Lung (tissue), 11 donors: ENCODE measurements at regions not wholly inside any gene's neighbourhood (a gene's known extent, or its start where the extent isn't known, plus 50 kb on each side); places are given as distances from the start of the nearest gene placed in this dataset.

Source experiments
- ATAC-seq: fragments of 200-7000 bp; cut with Tn5 transposase; one replicate; pipeline ENCODE4 v1.9.1; 2020; ENCODE audit warnings: moderate number of reproducible peaks; ENCODE audit not compliant: insufficient read depth, low FRiP score
- DNase-seq, 3 donors: peaks; one replicate each; pipeline ENCODE4 v3.0.0-alpha.2; 2013 to 2017
- H3K27ac ChIP-seq, 2 donors: one replicate each; pipeline ENCODE4 v1.5.1; 2013; ENCODE audit warnings: mild to moderate bottlenecking in 2 of 2, moderate library complexity in 2 of 2, control low read depth in 1 of 2, inconsistent platforms in 1 of 2, low read depth in 1 of 2, low read length in 1 of 2
- H3K27me3 ChIP-seq, 3 donors: one replicate each; pipeline ENCODE4 v1.5.1; 2013; ENCODE audit warnings: low read length in 2 of 3; ENCODE audit not compliant: control insufficient read depth in 3 of 3, insufficient read depth in 3 of 3
- H3K36me3 ChIP-seq, 4 donors: one replicate each; pipeline ENCODE4 v1.5.1; 2013; ENCODE audit warnings: low read length in 4 of 4, mild to moderate bottlenecking in 1 of 4, moderate library complexity in 1 of 4; ENCODE audit not compliant: control insufficient read depth in 4 of 4, insufficient read depth in 4 of 4
- H3K4me1 ChIP-seq, 5 donors: one replicate each; pipeline ENCODE4 v1.5.1; 2013; ENCODE audit warnings: low read length in 5 of 5, mild to moderate bottlenecking in 2 of 5, moderate library complexity in 1 of 5; ENCODE audit not compliant: control insufficient read depth in 5 of 5, insufficient read depth in 5 of 5
- H3K4me3 ChIP-seq: one replicate; pipeline ENCODE4 v1.5.1; 2013; ENCODE audit warnings: mild to moderate bottlenecking, control low read depth, moderate library complexity
- H3K9ac ChIP-seq, 2 donors: one replicate each; pipeline ENCODE4 v1.5.1; 2013; ENCODE audit warnings: low read length in 2 of 2, control low read depth in 1 of 2; ENCODE audit not compliant: insufficient read depth in 1 of 2
- H3K9me3 ChIP-seq, 4 donors: one replicate each; pipeline ENCODE4 v1.5.1; 2013; ENCODE audit warnings: low read length in 3 of 4, mild to moderate bottlenecking in 1 of 4, moderate library complexity in 1 of 4; ENCODE audit not compliant: control insufficient read depth in 4 of 4, insufficient read depth in 3 of 4
- WGBS, 2 donors: extraction: QIAGEN DNeasy Blood & Tissue Kit; methylation state at CpG; one replicate each; pipeline ENCODE4 v1.1.7; 2013; 5-methylcytosine and 5-hydroxymethylcytosine counted together
- TF ChIP-seq, protein P1 (sequence below): IDR thresholded peaks from 2 replicates; pipeline ENCODE4 v1.5.1; 2012; ENCODE audit warnings: mild to moderate bottlenecking; ENCODE audit errors: control extremely low read depth, extremely low read depth
- donor health status: control.
- donor health status: control.
- donor health status: Bipolar disorder and iron deficiency.
- donor health status: healthy.
- donor health status: DM: yes; HTN: yes; CAD: no.

DNA sequence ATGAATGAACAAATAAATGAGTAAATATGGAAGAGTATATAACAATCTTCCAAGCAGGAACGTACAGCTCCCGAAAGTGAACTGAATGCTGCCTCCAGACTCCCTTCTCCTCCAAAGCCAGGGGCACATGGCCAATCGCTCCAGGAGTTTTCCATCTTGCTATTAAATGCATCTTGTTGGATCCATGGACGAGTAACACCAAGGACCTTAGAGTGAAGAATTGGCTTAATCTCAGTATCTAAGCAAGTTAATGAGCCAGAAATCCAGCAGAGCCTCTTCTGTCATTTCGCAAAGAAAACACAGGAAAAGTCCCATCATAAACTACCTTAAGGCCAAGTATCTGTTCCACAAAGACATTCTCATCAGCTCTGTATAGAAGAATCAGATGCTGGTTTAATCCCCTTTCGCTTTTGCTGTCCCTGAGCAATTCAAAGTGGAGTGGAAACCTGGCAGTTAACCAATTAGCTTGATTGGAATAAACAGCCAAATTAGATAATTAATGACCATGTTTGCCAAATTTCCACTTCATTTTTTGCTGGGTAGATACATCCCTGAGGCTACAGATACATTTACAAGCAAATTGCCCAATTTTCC lies 116.0 kb downstream of the MIS18A start:
- Histone ChIP-seq H3K4me1 (peaks cover 0 to 6% (median 0%) of the 10 kb centered on the region in 5 donors), H3K4me3 (no peak overlapping the region), H3K36me3 (no peaks in the 10 kb centered on the region), H3K9me3 (peaks cover 0 to 2% (median under 1%) of the 10 kb centered on the region in 4 donors), H3K27me3 (no peaks in the 10 kb centered on the region), H3K9ac (no peak overlapping the region), H3K27ac (no peak overlapping the region)
- no peak for ATAC-seq
- 72 to 86% methylated on average over 6 of the region's 6 CpGs for WGBS, 2 donors
- TF ChIP-seq, protein P1, sequence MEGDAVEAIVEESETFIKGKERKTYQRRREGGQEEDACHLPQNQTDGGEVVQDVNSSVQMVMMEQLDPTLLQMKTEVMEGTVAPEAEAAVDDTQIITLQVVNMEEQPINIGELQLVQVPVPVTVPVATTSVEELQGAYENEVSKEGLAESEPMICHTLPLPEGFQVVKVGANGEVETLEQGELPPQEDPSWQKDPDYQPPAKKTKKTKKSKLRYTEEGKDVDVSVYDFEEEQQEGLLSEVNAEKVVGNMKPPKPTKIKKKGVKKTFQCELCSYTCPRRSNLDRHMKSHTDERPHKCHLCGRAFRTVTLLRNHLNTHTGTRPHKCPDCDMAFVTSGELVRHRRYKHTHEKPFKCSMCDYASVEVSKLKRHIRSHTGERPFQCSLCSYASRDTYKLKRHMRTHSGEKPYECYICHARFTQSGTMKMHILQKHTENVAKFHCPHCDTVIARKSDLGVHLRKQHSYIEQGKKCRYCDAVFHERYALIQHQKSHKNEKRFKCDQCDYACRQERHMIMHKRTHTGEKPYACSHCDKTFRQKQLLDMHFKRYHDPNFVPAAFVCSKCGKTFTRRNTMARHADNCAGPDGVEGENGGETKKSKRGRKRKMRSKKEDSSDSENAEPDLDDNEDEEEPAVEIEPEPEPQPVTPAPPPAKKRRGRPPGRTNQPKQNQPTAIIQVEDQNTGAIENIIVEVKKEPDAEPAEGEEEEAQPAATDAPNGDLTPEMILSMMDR, result no peak
- DNase-seq, result peak in 2 of 3 donors; percentile 10 to 43

DNA sequence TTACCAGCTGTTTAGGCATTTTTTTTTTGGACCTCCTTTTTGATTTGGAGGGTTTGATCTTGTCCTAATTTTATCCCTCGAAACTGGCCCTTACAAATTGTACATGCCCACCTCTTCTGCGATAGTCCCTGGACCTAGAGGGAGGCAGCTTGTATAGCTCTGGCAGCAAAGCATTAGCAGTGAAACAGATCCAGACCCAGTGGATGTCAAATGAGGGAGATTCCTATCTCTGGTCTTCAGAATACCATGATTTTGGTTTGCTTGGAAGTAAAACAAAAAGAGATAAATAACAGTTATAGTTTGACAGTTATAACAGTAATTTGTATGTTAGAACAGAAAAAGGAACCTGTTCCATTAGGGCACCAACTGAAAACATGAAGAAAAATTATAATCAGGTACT lies 123.6 kb downstream of the MIS18A start:
- 83 to 84% methylated on average over 2 of the region's 2 CpGs for WGBS, 2 donors
- Histone ChIP-seq H3K9me3 (no peaks in the 10 kb centered on the region), H3K9ac (no peak overlapping the region), H3K27me3 (no peaks in the 10 kb centered on the region), H3K4me3 (no peak overlapping the region), H3K4me1 (no peaks in the 10 kb centered on the region), H3K27ac (no peak overlapping the region), H3K36me3 (no peaks in the 10 kb centered on the region)
- no peak for ATAC-seq
- TF ChIP-seq, protein P1, result no peak
- DNase-seq, result no peak

DNA sequence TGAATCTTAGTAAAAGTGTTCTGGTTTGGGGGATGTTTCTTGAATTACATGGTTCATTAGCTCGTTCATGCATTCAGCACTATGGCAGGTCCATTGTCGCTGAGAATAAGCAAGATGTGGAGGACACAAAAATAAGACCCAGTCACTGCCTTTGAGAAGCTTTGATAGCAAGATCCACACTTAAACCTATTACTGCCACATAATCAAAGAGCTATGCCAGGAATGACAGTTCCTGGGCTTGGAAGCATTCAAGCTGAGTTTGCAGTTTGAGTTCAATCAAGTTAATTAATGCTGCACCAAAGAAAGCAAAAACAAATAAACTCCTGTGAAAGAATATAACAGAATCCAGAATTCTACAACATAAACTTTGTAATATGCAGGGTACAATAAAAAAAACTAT lies 131.8 kb downstream of the MIS18A start:
- no peak overlapping the region for H3K9ac ChIP-seq
- H3K4me1 ChIP-seq, result peaks cover 0 to 21% (median 7%) of the 10 kb centered on the region in 5 donors
- no peak for ATAC-seq
- H3K27ac ChIP-seq, result no peak overlapping the region
- no peak for DNase-seq
- TF ChIP-seq, protein P1, result no peak
- WGBS, 2 donors, result 61 to 69% methylated on average over 2 of the region's 2 CpGs
- no peaks in the 10 kb centered on the region for H3K27me3 ChIP-seq
- H3K36me3 ChIP-seq, result no peaks in the 10 kb centered on the region
- H3K4me3 ChIP-seq, result no peak overlapping the region
- peaks cover 0 to 5% (median 0%) of the 10 kb centered on the region in 4 donors for H3K9me3 ChIP-seq

DNA sequence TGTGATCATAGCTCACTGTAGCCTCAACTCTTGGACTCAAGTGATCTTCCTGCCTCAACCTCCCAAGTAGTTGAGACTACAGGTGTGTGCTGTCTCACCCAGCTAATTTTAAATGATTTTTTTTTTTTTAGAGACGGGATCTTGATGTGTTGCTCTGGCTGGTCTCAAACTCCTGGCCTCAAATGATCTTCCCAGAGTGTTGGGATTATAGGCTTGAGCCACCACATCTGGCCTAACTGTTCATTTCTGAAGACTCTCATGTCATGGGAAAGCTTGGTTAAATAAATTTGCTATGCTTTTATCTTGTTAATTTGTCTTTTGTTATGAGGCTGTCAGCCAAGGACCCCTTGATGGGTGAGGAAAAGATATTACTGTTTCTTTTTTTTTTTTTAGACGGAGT lies 134.0 kb downstream of the MIS18A start:
- ATAC-seq (no peak), DNase-seq (peak in 2 of 3 donors; percentile 56 to 57)
- Histone ChIP-seq H3K36me3 (no peaks in the 10 kb centered on the region), H3K9ac (no peak overlapping the region), H3K27me3 (no peaks in the 10 kb centered on the region), H3K9me3 (peaks cover 0 to 5% (median under 1%) of the 10 kb centered on the region in 4 donors), H3K4me3 (no peak overlapping the region), H3K27ac (no peak overlapping the region), H3K4me1 (peaks cover 0 to 21% (median 7%) of the 10 kb centered on the region in 5 donors)
- WGBS, 2 donors, result 78 to 80% methylated on average over 2 of the region's 2 CpGs
- TF ChIP-seq, protein P1, result no peak
